HepG2 (cell line): ENCODE measurements at regions not wholly inside any gene's neighbourhood (a gene's known extent, or its start where the extent isn't known, plus 50 kb on each side); places are given as distances from the start of the nearest gene placed in this dataset.

Experiments
- MBD4 ChIP-seq: IDR thresholded peaks from 2 replicates; pipeline ENCODE4 v1.6.1; 2012; ENCODE audit warnings: low read length, inconsistent platforms, borderline replicate concordance
- PCBP2 ChIP-seq: fragments of 200-400 bp; formaldehyde crosslinking; optimal IDR thresholded peaks from 2 replicates; pipeline ENCODE3; 2018; ENCODE audit warnings: low read length, low read depth; ENCODE audit not compliant: poor library complexity, severe bottlenecking
- SNAPC2 ChIP-seq: sonication (generic); formaldehyde crosslinking; IDR thresholded peaks from 2 replicates; pipeline ENCODE4 v1.8.1; 2022; ENCODE audit warnings: mild to moderate bottlenecking, missing genetic modification reagents
- SSRP1 ChIP-seq: IDR thresholded peaks from 2 replicates; pipeline ENCODE4 v1.6.1; 2016; ENCODE audit warnings: control low read depth
- TEAD2 ChIP-seq: sonication (generic); formaldehyde crosslinking; IDR thresholded peaks from 2 replicates; pipeline ENCODE4 v1.9.0; 2021; ENCODE audit warnings: missing genetic modification reagents
- TRIM24 ChIP-seq: sonication (generic); formaldehyde crosslinking; IDR thresholded peaks from 2 replicates; pipeline ENCODE4 v1.8.0; 2022; ENCODE audit warnings: mild to moderate bottlenecking, missing genetic modification reagents
- ZBTB40 ChIP-seq, 2 experiments: fragments of 450-650 bp in 1 of 2; sonication (generic) in 1 of 2; formaldehyde crosslinking in 1 of 2; IDR thresholded peaks; 2 replicates each; pipeline versions ENCODE4 v1.6.1 to v1.8.0; 2016 to 2022; ENCODE audit warnings: antibody characterized with exemption in 1 of 2, mild to moderate bottlenecking in 1 of 2, missing genetic modification reagents in 1 of 2
- ZBTB7A ChIP-seq: sonication (generic); formaldehyde crosslinking; IDR thresholded peaks from 2 replicates; pipeline ENCODE4 v1.8.0; 2022; ENCODE audit warnings: mild to moderate bottlenecking, missing genetic modification reagents
- ZNF75D ChIP-seq: sonication (generic); formaldehyde crosslinking; IDR thresholded peaks from 2 replicates; pipeline ENCODE4 v1.8.1; 2023; ENCODE audit warnings: missing genetic modification reagents, mild to moderate bottlenecking, borderline replicate concordance
- TF ChIP-seq, protein P1 (sequence below): sonication (generic); formaldehyde crosslinking; IDR thresholded peaks from 2 replicates; pipeline ENCODE4 v1.4.0; 2020; ENCODE audit warnings: missing genetic modification reagents, low read depth, mild to moderate bottlenecking, borderline replicate concordance

DNA sequence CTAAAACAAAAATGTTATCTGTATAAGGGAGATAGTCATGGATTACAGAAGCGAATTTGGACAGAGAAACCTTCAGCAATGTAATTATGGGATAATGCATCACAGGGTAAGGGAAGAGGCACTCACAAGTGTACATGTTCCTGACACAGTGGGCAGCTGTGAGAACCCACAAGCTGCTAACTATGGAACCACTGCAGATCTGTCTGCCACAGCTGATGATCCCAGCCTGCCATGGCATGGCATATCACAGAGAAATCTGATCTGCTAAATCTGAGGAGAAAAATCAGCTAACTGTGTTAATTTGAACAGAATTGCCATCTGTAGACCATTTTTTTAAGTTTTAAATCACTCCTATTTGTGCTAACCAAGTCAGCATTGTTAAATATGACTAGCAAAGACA is 786.0 kb upstream of the AMELY start (continued):
- TF ChIP-seq ZBTB40 (IDR thresholded peaks at IDR 0.05): no peak
- TF ChIP-seq ZBTB40 (CRISPR knock-in tag; IDR thresholded peaks at IDR 0.05): no peak
- TF ChIP-seq MBD4: no peak
- TF ChIP-seq ZNF75D (CRISPR knock-in tag): no peak
- TF ChIP-seq SSRP1 (CRISPR knock-in tag): no peak
- no peak for TF ChIP-seq TRIM24 (CRISPR knock-in tag)
- TF ChIP-seq TEAD2: no peak
- TF ChIP-seq ZBTB7A (CRISPR knock-in tag): no peak
- no peak for TF ChIP-seq PCBP2
- no peak for TF ChIP-seq SNAPC2 (CRISPR knock-in tag)
- TF ChIP-seq, protein P1, sequence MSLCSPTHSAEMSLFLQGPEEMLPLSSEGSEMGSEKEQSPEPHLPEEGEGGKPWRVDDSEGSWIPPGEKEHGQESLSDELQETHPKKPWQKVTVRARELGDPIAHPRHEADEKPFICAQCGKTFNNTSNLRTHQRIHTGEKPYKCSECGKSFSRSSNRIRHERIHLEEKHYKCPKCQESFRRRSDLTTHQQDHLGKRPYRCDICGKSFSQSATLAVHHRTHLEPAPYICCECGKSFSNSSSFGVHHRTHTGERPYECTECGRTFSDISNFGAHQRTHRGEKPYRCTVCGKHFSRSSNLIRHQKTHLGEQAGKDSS: no peak
